Lower leg skin (tissue), 3 donors: ENCODE measurements at regions not wholly inside any gene's neighbourhood (a gene's known extent, or its start where the extent isn't known, plus 50 kb on each side); places are given as distances from the start of the nearest gene placed in this dataset.

ENCODE experiments used
- CTCF ChIP-seq, 3 donors: fragments of 450-650 bp; IDR thresholded peaks; one replicate each; pipeline ENCODE4 v1.5.1; 2016; ENCODE audit warnings: antibody characterized with exemption in 3 of 3, mild to moderate bottlenecking in 3 of 3, moderate library complexity in 2 of 3
- POLR2A ChIP-seq, 2 donors: fragments of 450-650 bp; IDR thresholded peaks; one replicate each; pipeline ENCODE4 v1.6.1; 2016 to 2017; ENCODE audit warnings: antibody characterized with exemption in 2 of 2, mild to moderate bottlenecking in 1 of 2, moderate library complexity in 1 of 2

GRCh38 chr3:150069154-150069527 is 98.4 kb upstream of the PFN2 start:
- TF ChIP-seq CTCF (IDR thresholded peaks at IDR 0.05) (no peak), POLR2A (IDR thresholded peaks at IDR 0.05) (no peak)
